Testis (tissue), 2 donors: ENCODE measurements at regions not wholly inside any gene's neighbourhood (a gene's known extent, or its start where the extent isn't known, plus 50 kb on each side); places are given as distances from the start of the nearest gene placed in this dataset.
A peak's percentile ranks its signal among the peaks of the same experiment; 100 is the strongest.

Experiments
- DNase-seq: peaks from one replicate; pipeline ENCODE4 v3.0.0-alpha.2; 2019
- H3K27ac ChIP-seq, 2 donors: fragments of 200-600 bp; sonication (generic); one replicate each; pipeline ENCODE4 v1.5.1; 2019
- H3K27me3 ChIP-seq: fragments of 200-600 bp; sonication (generic); one replicate; pipeline ENCODE4 v1.5.1; 2019
- H3K36me3 ChIP-seq: fragments of 200-600 bp; sonication (generic); one replicate; pipeline ENCODE4 v1.5.1; 2017; ENCODE audit warnings: low read depth; ENCODE audit errors: missing control alignments
- H3K4me1 ChIP-seq: fragments of 200-600 bp; sonication (generic); one replicate; pipeline ENCODE4 v1.5.1; 2019
- H3K4me3 ChIP-seq, 2 donors: fragments of 200-600 bp; sonication (generic); one replicate each; pipeline ENCODE4 v1.5.1; 2017 to 2019
- H3K9me3 ChIP-seq: fragments of 200-600 bp; sonication (generic); one replicate; pipeline ENCODE4 v1.5.1; 2017
- POLR2A ChIP-seq: fragments of 450-650 bp; IDR thresholded peaks from one replicate; pipeline ENCODE4 v1.6.1; 2017; ENCODE audit warnings: antibody characterized with exemption, mild to moderate bottlenecking, moderate library complexity
- WGBS, 2 donors: methylation state at CpG; one replicate each; pipeline ENCODE4 v1.1.5; 2018; 5-methylcytosine and 5-hydroxymethylcytosine counted together
- intact Hi-C: fragments of 100-400 bp; cut with DNase I; formaldehyde crosslinking; loops from one replicate; pipeline ENCODE4 v1.15.1; 2023; ENCODE audit warnings: low total_unique reads
- TF ChIP-seq, protein P1 (sequence below), 3 experiments: fragments of 450-650 bp in 2 of 3; fragments of 200-600 bp in 1 of 3; sonication (generic) in 1 of 3; IDR thresholded peaks; one replicate each; pipeline ENCODE4 v1.5.1; 2016 to 2019; ENCODE audit warnings: antibody characterized with exemption in 3 of 3, mild to moderate bottlenecking in 2 of 3, moderate library complexity in 1 of 3

DNA sequence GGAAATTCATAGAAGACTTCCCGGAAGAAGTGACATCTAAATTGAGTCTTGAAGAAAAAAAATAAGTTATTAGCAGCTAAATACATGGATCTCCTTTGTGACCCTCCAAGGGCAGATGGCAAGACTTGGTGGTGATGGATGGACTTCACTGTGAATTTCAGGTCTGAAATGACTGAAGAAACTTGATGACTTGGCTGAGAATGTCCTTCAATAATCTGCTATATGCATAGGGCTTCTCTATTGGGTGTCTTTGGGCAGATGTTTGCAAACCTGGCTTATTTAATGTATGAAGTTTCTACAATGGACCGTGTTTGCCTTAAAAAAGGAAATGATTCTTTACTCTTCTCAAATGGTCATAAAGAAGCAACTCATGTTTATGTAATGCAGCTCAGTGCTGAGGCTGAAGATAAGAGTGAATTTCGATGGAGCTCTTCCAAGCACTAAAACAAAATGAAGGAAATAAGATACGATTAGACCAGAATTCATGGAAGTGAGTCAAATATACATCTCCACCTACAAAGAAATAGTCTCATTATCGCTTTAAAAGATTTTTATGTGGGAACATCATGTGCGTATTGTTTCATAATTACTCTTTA lies 116.6 kb upstream of the WDR11 start:
- H3K4me3 ChIP-seq = no peak overlapping the region
- intact Hi-C loops = no loop called here
- no peaks in the 10 kb centered on the region for H3K36me3 ChIP-seq
- no peaks in the 10 kb centered on the region for H3K27me3 ChIP-seq
- no peak overlapping the region for H3K27ac ChIP-seq
- no peak for DNase-seq
- peaks cover 4% of the 10 kb centered on the region for H3K4me1 ChIP-seq
- no peak for TF ChIP-seq POLR2A
- TF ChIP-seq, protein P1, sequence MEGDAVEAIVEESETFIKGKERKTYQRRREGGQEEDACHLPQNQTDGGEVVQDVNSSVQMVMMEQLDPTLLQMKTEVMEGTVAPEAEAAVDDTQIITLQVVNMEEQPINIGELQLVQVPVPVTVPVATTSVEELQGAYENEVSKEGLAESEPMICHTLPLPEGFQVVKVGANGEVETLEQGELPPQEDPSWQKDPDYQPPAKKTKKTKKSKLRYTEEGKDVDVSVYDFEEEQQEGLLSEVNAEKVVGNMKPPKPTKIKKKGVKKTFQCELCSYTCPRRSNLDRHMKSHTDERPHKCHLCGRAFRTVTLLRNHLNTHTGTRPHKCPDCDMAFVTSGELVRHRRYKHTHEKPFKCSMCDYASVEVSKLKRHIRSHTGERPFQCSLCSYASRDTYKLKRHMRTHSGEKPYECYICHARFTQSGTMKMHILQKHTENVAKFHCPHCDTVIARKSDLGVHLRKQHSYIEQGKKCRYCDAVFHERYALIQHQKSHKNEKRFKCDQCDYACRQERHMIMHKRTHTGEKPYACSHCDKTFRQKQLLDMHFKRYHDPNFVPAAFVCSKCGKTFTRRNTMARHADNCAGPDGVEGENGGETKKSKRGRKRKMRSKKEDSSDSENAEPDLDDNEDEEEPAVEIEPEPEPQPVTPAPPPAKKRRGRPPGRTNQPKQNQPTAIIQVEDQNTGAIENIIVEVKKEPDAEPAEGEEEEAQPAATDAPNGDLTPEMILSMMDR (IDR thresholded peaks at IDR 0.05) = no peak
- H3K9me3 ChIP-seq = no peaks in the 10 kb centered on the region
- WGBS, 2 donors = 46 to 61% methylated on average over 6 of the region's 6 CpGs

DNA sequence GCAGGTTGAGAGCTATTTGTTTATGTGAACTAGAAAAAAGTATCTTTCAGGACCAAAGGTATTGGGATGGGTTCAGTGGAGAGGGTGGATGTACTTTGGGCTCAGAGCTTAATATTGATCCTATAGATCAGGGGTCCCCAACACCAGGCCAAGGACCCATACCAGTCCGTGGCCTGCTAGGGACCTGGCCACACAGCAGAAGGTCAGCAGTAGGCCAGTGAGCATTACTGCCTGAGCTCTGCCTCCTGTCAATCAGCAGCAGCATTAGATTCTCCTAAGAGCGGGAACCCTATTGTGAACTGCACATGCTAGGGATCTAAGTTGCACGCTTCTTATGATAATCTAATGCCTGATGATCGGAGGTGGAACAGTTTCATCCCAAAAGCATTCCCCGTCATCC lies 115.8 kb upstream of the WDR11 start:
- Histone ChIP-seq H3K36me3 (no peaks in the 10 kb centered on the region), H3K4me1 (peaks cover 4% of the 10 kb centered on the region), H3K9me3 (no peaks in the 10 kb centered on the region), H3K27ac (no peak overlapping the region), H3K4me3 (no peak overlapping the region), H3K27me3 (no peaks in the 10 kb centered on the region)
- WGBS, 2 donors = 84 to 86% methylated on average over 5 of the region's 5 CpGs
- TF ChIP-seq POLR2A = no peak
- TF ChIP-seq, protein P1 (IDR thresholded peaks at IDR 0.05) = no peak
- no peak for DNase-seq
- intact Hi-C loops = no loop called here

DNA sequence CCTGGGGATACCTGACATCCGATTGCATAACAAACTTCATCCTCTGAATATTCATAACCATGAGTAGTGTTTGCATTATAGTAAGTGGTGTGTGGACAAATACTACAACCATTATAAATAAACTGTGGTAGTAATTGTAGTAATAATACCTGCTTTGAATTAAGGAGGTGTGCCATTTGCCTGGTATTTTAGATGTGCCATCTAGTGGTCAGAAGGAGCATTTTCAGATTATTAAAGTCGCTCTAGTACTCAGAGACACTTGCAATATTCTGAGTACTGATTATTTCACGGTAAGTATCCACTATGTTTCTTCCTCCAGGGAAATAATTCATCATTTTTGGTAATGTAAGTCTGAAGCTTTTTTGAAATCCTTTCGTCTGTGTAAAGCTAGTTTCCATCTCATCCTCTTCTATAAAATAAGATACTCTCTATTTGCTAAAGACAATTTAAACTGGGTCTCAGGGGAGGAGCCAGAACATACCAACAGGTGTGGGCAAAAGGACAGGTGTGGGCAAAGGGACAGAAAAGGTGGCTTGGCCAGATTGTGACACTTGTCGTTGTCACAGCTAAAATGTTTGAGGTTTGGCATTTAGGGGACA lies 115.3 kb upstream of the WDR11 start:
- H3K36me3 ChIP-seq = no peaks in the 10 kb centered on the region
- TF ChIP-seq POLR2A = no peak
- TF ChIP-seq, protein P1 (IDR thresholded peaks at IDR 0.05) = peak; percentile 30 to 77 (median 62)
- intact Hi-C loops = no loop called here
- H3K27me3 ChIP-seq = no peaks in the 10 kb centered on the region
- peaks cover 4% of the 10 kb centered on the region for H3K4me1 ChIP-seq
- no peak overlapping the region for H3K4me3 ChIP-seq
- WGBS, 2 donors = 58 to 60% methylated on average over 5 of the region's 5 CpGs
- no peak overlapping the region for H3K27ac ChIP-seq
- no peak for DNase-seq
- no peaks in the 10 kb centered on the region for H3K9me3 ChIP-seq

DNA sequence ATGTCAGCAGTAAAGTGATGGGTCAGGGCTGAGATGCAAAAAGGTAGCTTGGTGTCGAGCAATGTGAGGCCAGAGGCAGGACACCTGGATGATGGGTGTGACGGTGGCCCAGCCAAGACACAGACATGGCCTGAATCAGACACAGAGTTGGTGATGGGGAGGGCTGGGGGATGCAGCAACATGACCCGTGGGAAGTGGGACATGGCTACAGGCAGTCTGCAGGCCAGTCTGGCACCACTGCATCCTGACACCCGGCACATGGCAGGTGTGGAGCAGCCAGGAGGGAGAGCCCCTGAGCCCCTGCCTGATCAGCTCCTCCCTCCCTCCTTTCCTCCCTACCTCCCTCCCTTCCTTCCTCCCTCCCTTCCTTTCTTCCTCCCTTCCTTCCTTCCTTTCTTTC lies 114.8 kb upstream of the WDR11 start:
- intact Hi-C loops = no loop called here
- WGBS, 2 donors = 72 to 86% methylated on average over 4 of the region's 4 CpGs
- H3K27ac ChIP-seq = no peak overlapping the region
- H3K36me3 ChIP-seq = no peaks in the 10 kb centered on the region
- no peak overlapping the region for H3K4me3 ChIP-seq
- no peaks in the 10 kb centered on the region for H3K9me3 ChIP-seq
- DNase-seq = no peak
- H3K4me1 ChIP-seq = peaks cover 4% of the 10 kb centered on the region
- no peak for TF ChIP-seq POLR2A
- TF ChIP-seq, protein P1 (IDR thresholded peaks at IDR 0.05) = no peak
- H3K27me3 ChIP-seq = no peaks in the 10 kb centered on the region

DNA sequence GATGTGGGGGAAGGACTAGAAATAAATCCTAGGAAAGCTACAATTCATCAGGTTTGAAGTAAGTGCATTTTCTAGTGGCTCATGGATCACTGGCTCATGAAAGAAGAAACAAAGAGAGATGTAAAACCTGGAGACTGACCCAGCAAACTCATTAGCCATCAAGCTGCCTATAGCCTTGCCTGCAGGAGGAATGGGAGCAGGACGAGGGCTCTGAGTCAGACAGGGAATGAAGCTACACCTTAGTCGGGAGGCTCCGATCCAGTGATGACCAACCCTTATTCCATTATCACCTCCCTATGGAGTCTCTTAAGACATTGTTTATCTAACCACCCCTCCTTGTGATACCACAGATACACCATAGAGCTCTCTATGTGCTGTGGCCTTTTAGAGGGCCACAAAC lies 112.5 kb upstream of the WDR11 start:
- Histone ChIP-seq H3K27ac (no peak overlapping the region), H3K4me3 (no peak overlapping the region), H3K4me1 (peaks cover 4% of the 10 kb centered on the region), H3K36me3 (no peaks in the 10 kb centered on the region), H3K27me3 (no peaks in the 10 kb centered on the region), H3K9me3 (no peaks in the 10 kb centered on the region)
- intact Hi-C loops = no loop called here
- DNase-seq = no peak
- no peak for TF ChIP-seq POLR2A
- TF ChIP-seq, protein P1 (IDR thresholded peaks at IDR 0.05) = no peak
- 82 to 96% methylated on average over 3 of the region's 3 CpGs for WGBS, 2 donors
